Subcutaneous abdominal adipose tissue (tissue), 5 donors: ENCODE measurements at regions not wholly inside any gene's neighbourhood (a gene's known extent, or its start where the extent isn't known, plus 50 kb on each side); places are given as distances from the start of the nearest gene placed in this dataset.

ENCODE experiments used
- H3K27ac ChIP-seq: one replicate; pipeline ENCODE4 v1.7.0; 2013; ENCODE audit warnings: low read depth, mild to moderate bottlenecking, inconsistent platforms, low read length, moderate library complexity
- H3K27me3 ChIP-seq, 5 donors: one replicate each; pipeline ENCODE4 v1.7.0; 2013; ENCODE audit warnings: low read length in 5 of 5, inconsistent platforms in 1 of 5; ENCODE audit not compliant: control insufficient read depth in 5 of 5, insufficient read depth in 4 of 5
- H3K36me3 ChIP-seq, 5 donors: one replicate each; pipeline ENCODE4 v1.7.0; 2013; ENCODE audit warnings: low read length in 5 of 5; ENCODE audit not compliant: control insufficient read depth in 5 of 5, insufficient read depth in 5 of 5
- H3K4me1 ChIP-seq, 5 donors: one replicate each; pipeline ENCODE4 v1.7.0; 2013; ENCODE audit warnings: low read length in 5 of 5, mild to moderate bottlenecking in 3 of 5, moderate library complexity in 1 of 5; ENCODE audit not compliant: control insufficient read depth in 5 of 5, insufficient read depth in 5 of 5
- H3K4me3 ChIP-seq, 5 donors: one replicate each; pipeline ENCODE4 v1.7.0; 2013; ENCODE audit warnings: low read length in 5 of 5, low read depth in 1 of 5
- H3K9ac ChIP-seq, 5 donors: one replicate each; pipeline ENCODE4 v1.7.0; 2013; ENCODE audit warnings: low read length in 5 of 5, mild to moderate bottlenecking in 4 of 5, moderate library complexity in 3 of 5
- H3K9me3 ChIP-seq, 5 donors: one replicate each; pipeline ENCODE4 v1.7.0; 2013; ENCODE audit warnings: low read length in 5 of 5; ENCODE audit not compliant: control insufficient read depth in 5 of 5
- donor health status: healthy.
- donor health status: healthy.
- donor health status: healthy.
- donor health status: healthy.
- donor health status: healthy.

DNA sequence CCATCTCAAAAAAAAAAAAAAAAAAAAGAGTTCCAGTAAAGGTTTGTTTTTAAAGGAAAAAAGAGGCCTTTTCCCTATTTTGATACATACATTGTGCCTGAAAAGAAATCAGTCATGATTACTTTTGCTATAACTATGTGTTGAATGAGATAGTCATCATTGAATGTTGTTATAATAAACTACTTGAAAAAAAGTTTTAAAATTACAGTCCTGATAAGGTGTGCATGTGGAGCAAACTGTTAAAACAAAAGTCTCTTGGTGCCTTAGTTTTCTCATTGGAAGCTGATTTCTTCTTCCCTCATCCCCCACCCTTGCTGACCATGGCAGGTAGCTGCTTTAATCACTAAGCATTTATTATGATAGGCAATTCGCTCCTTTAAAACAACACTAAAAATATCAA, 172.3 kb upstream of the TBCA start:
- no peaks in the 10 kb centered on the region for H3K9me3 ChIP-seq
- H3K27me3 ChIP-seq, result no peaks in the 10 kb centered on the region
- no peak overlapping the region for H3K27ac ChIP-seq
- no peak overlapping the region for H3K9ac ChIP-seq
- no peaks in the 10 kb centered on the region for H3K36me3 ChIP-seq
- no peaks in the 10 kb centered on the region for H3K4me1 ChIP-seq
- no peak overlapping the region for H3K4me3 ChIP-seq

DNA sequence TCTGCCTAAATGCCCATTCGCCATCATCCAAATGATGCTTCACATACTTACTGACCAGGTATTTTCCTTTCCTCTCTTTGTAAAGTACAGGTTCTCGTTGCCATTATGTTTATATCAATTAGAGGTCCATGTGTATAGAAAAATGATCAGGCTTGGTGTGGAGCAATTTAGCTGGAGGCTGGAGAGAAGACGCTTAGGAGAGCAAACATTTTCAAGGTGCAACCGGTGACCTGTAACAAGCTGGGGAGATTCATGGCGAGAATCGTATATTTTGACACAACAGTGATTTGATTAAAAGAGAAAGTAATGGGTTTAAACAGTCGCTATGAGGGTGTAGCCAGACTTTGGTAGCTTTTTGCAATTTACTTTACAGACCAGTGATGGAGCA, 170.9 kb upstream of the TBCA start:
- no peaks in the 10 kb centered on the region for H3K36me3 ChIP-seq
- no peak overlapping the region for H3K4me3 ChIP-seq
- no peaks in the 10 kb centered on the region for H3K27me3 ChIP-seq
- no peaks in the 10 kb centered on the region for H3K9me3 ChIP-seq
- H3K4me1 ChIP-seq, result no peaks in the 10 kb centered on the region
- no peak overlapping the region for H3K27ac ChIP-seq
- H3K9ac ChIP-seq, result no peak overlapping the region

DNA sequence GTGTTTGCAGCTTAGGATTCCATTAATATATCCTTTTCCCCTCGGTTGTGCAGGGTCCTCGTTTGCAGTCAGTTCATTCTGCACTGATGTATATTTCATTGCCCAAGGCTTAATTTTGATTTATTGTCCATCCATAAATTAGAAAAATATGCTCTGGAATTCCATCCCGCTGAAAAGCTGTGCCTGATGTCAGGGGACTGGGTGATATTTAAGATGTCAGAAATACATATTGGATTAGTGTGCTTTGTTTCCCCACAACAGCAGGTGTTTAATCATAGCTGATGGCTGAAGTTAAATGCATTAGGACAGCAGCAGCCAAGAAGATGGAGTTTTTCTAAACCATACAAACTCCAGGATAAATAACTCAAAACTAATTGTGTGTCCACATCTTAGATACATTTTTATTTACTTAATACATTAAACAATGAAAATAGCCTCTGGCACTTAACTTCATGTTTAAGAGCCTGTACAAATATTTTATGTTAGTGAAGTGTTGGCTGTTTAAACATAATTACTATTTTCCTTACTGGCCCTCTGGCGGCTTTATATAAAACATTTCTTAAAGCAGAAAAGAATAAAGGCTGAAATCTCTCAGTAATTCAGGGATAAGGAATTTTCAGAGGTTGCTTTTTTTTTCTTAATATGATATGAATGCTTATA, 170.4 kb upstream of the TBCA start:
- no peak overlapping the region for H3K27ac ChIP-seq

DNA sequence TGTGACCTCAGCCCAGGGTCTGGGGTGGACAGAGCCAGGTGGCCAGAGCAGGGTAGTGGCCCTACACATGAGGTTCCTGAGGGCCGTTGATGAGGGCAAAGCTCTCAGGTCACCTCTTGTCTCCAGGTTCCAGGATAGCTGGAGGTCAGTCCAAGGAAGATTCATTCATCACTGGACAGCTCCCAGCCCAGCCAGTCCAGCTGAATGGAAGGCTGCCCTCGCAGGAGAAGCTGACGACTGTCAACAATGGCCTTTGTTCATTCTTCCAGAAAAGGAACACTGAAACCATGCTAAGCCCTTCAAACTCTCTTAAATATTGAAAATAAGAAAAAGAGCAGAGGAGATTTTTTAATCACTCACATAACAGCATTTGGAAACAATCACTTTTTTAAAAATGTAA, 169.7 kb upstream of the TBCA start:
- Histone ChIP-seq H3K36me3 (no peaks in the 10 kb centered on the region), H3K4me1 (no peaks in the 10 kb centered on the region), H3K9me3 (no peaks in the 10 kb centered on the region), H3K27me3 (no peaks in the 10 kb centered on the region), H3K9ac (no peak overlapping the region), H3K27ac (no peak overlapping the region), H3K4me3 (no peak overlapping the region)

More for the DNA sequence above, 170.4 kb upstream of the TBCA start:
- H3K9ac ChIP-seq, result no peak overlapping the region
- no peaks in the 10 kb centered on the region for H3K9me3 ChIP-seq
- no peaks in the 10 kb centered on the region for H3K36me3 ChIP-seq
- no peaks in the 10 kb centered on the region for H3K4me1 ChIP-seq
- H3K27me3 ChIP-seq, result no peaks in the 10 kb centered on the region
- no peak overlapping the region for H3K4me3 ChIP-seq

DNA sequence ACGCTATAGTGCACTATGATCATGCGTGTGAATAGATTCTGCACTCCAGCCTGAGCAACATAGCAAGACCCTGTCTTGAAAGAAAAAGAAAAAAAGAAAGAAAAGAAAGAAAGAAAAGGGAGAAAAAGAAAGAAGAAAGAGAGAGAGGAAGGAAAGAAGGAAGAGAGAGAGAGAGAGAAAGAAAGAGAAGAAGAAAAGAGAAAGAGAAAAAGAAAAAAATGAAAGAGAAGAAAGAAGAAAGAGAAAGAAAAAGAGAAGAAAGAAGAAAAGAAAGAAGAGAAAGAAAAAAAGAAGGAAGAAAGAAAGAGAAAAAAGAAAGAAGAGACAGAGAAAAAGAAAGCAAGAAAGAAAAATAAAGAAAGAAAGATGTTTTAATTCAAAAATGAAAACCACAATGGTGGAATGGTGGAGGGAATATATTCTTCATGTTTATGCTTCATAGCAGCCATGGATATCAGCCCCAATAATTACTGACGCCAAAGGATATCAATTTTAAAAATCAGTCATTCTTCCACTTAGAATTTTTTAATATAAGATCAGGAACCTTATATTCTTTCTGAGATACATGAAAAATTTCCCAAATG, 168.7 kb upstream of the TBCA start:
- Histone ChIP-seq H3K36me3 (no peaks in the 10 kb centered on the region), H3K9me3 (no peaks in the 10 kb centered on the region), H3K9ac (no peak overlapping the region), H3K27me3 (no peaks in the 10 kb centered on the region), H3K4me3 (no peak overlapping the region), H3K4me1 (no peaks in the 10 kb centered on the region), H3K27ac (no peak overlapping the region)

DNA sequence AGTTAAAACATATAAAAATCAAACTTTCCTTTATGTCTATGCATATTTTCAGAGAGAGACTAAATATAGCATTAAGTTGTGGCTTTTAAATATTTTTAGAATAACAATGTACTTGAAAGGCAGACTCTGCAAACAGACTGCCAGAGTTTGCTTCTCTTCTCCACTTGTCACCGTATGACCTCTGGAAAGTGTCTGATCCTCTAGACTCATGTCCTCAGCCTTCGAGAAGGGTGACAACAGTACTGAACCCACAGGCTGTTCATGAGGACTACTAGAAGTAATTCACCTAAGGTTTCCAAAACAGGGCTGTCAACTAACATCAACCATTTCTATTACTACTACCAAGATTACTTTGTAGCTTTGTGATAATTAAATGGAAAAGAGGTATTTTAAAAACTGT, 167.7 kb upstream of the TBCA start:
- no peaks in the 10 kb centered on the region for H3K9me3 ChIP-seq
- H3K36me3 ChIP-seq, result no peaks in the 10 kb centered on the region
- no peak overlapping the region for H3K27ac ChIP-seq
- no peaks in the 10 kb centered on the region for H3K4me1 ChIP-seq
- no peak overlapping the region for H3K4me3 ChIP-seq
- H3K27me3 ChIP-seq, result no peaks in the 10 kb centered on the region
- no peak overlapping the region for H3K9ac ChIP-seq

DNA sequence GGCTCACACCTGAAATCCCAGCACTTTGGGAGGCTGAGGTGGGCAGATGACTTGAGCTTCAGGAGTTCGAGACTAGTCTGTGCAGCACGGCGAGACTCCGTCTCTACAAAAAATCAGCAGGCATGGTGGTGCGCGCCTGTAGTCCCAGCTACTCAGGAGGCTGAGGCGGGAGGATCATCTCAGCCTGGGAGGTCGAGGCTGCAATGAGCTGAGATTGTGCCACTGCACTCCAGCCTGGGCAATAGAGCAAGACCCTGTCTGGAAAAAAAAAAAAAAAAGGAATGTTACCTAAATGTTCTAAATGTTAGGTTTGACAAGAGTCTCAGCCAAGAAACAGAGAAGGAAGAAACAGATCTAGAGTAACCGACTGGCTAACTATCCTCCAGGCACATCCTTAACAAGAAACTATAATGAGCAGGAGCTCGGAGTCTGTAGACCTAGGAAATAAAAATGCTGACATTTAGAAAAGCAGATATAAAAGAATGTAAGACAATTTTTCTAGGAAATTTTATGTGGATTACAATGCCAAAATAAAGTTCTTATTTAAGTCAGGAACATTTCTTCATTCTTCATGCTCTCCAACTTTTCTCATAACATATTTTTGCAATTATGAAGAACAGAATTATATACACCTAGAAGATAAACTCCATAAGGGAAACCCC, 166.6 kb upstream of the TBCA start:
- no peaks in the 10 kb centered on the region for H3K27me3 ChIP-seq
- H3K4me1 ChIP-seq, result no peaks in the 10 kb centered on the region
- no peaks in the 10 kb centered on the region for H3K9me3 ChIP-seq
- H3K4me3 ChIP-seq, result no peak overlapping the region
- H3K36me3 ChIP-seq, result no peaks in the 10 kb centered on the region
- no peak overlapping the region for H3K27ac ChIP-seq
- no peak overlapping the region for H3K9ac ChIP-seq

DNA sequence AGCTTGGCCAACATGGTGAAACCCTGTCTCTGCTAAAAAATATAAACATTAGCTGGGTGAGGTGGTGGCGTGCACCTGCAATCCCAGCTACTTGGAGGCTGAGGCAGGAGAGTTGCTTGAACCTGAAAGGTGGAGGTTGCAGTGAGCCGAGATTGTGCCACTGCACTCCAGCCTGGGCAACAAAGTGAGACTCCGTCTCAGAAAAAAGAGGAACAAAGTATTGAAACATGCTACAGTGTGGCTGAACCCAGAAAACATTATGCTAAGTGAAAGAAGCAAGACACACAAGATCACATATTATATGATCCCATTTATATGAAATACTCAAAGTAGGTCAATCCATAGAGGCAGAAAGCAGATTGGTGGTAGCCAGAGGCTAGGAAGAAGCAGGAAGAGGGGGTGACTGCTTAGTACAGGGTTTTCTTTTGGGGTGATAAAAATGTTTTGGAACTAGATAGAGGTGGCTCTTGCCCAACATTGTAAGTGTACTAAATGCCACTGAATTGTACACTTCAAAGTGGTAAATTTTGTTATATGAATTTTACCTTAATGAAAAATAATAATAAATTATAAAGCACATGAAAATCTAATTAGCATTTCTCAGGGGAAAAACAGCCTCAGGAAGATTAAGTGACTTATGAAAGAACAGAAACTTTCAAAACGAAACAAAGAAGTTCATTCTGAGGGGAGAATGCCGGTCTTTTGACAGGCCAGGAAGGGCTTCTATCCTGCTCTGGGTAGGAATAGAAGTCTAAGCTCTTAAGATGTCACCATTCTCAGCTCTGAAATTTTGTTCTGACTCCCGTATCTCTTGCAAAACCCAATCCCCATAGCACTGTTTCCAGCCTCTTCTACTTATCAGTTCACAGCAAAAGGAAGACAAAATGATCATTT, 161.1 kb upstream of the TBCA start:
- H3K27ac ChIP-seq, result no peak overlapping the region
- no peaks in the 10 kb centered on the region for H3K9me3 ChIP-seq
- H3K27me3 ChIP-seq, result no peaks in the 10 kb centered on the region

DNA sequence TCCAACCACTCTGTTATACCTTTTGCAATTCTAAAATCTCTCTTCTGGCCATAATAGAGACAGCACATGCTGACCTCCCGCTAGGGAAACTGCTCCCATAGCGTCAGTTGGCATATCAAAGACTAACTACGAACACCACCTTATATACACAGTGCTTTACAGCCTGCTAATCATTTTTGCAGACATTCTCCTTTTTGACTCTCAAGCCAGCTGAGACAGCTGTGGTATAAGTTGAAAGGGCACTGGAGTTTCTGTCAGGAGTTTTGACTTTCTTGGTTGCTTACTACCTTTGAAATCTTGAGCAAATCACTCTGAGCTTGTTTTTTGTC, 160.2 kb upstream of the TBCA start:
- Histone ChIP-seq H3K4me1 (no peaks in the 10 kb centered on the region), H3K36me3 (no peaks in the 10 kb centered on the region), H3K27ac (no peak overlapping the region), H3K27me3 (no peaks in the 10 kb centered on the region), H3K4me3 (no peak overlapping the region), H3K9me3 (no peaks in the 10 kb centered on the region), H3K9ac (no peak overlapping the region)

More for the DNA sequence above, 161.1 kb upstream of the TBCA start:
- Histone ChIP-seq H3K9ac (no peak overlapping the region), H3K36me3 (no peaks in the 10 kb centered on the region), H3K4me3 (no peak overlapping the region), H3K4me1 (no peaks in the 10 kb centered on the region)
